SKM-1 treated with dmso at 0.1 percent for 144 hours (cell line): ENCODE measurements at regions not wholly inside any gene's neighbourhood (a gene's known extent, or its start where the extent isn't known, plus 50 kb on each side); places are given as distances from the start of the nearest gene placed in this dataset.

ENCODE experiments used
- DNase-seq: peaks from one replicate; lab custom pipeline; 2025; ENCODE audit not compliant: unreplicated experiment; lab: John Stamatoyannopoulos, UW

GRCh38 chr14:34350903-34351302 is 111.1 kb downstream of the SPTSSA start:
- DNase-seq = no peak

- no peak for DNase-seq
Measured at GRCh38 chr14:34348592-34348991, 113.4 kb downstream of the SPTSSA start.

DNA sequence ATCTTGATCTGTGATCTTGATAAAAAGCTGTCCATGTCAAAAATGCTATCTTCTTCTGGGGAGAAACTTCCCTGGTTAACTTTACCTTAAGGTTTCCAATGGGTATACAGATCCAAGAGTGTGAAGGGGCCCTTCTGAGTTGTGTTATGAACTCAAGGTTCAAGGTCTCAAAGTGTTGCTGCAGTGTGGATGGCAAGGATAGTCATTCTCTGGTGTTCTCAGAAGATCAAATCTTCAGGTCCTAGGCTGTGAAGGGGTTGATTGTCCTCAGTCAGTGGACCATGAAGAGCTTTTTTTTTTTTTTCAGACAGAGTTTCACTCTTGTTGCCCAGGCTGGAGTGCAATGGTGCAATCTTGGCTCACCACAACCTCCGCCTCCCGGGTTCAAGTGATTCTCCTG is 114.4 kb downstream of the SPTSSA start:
- DNase-seq = no peak

GRCh38 chr14:34345718-34346465 is 116.1 kb downstream of the SPTSSA start:
- DNase-seq = no peak

- DNase-seq = no peak
Measured at GRCh38 chr14:34344318-34344717, 117.7 kb downstream of the SPTSSA start.

- no peak for DNase-seq
Measured at GRCh38 chr14:34340025-34340625, 121.9 kb downstream of the SPTSSA start.

- no peak for DNase-seq
Measured at GRCh38 chr14:34338056-34338455, 124.0 kb downstream of the SPTSSA start.

- DNase-seq = no peak
Measured at GRCh38 chr14:34336501-34336900, 125.5 kb downstream of the SPTSSA start.

GRCh38 chr14:34335968-34336367 is 126.1 kb downstream of the SPTSSA start:
- DNase-seq = no peak

DNA sequence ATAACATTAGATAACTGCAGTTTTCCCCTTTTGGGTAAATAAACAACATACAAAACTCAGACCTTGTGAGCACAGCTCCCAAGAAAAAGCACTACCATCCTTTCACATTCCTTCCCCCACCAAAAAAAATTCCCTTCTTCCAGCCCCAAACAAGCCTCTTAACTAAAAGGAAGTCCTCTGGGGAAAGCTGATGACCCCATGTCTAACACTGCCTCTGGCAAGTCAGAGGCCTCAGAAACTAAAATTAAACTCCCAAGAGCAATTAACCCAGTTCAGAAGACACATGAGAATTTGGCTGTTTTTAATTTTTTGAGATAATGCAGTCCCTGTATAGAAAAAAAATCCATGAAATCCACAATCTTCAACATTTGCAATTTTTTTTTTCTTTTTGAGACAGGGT is 127.7 kb downstream of the SPTSSA start:
- no peak for DNase-seq

DNA sequence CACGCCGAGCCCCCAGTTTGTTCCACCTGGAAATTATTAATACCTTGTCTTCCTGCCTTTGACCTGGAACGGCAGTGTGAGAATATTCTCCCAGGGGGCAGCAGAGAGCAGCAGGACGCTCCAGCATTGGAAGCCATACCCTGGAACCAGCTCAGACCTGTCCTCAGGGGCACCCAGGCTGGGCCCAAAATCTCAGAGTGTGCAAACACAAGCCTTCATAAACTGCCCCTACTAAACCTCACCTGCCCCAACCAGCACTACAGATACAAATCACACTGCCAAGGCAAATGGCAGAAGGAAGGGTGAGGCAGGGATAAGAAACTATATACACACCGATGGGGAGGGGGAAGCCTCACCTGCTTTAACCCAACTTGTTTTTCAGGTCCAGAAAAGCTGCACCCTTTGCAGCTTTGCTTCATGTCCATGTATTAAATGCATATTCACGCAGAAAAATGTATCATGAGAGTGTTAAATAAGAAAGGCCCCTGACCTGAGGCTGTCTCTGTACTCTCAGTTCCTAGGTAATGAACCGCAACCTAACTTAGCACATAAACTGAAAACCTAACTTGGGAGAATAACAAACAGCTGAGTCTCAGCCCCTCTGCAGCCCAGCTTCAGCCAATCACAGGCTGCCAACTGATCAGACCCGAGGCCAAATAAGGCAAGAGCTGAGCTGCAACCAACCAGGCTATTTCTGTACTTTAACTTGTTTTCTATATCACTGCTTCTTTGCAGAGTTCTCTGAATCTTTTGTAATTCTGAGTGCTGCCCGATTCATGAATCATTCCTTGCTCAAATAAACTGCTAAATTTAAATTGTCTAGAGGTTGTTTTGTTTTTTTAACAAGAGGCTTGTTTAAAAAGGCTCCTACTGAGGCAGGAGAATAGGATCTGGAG is 130.1 kb downstream of the SPTSSA start:
- no peak for DNase-seq

DNA sequence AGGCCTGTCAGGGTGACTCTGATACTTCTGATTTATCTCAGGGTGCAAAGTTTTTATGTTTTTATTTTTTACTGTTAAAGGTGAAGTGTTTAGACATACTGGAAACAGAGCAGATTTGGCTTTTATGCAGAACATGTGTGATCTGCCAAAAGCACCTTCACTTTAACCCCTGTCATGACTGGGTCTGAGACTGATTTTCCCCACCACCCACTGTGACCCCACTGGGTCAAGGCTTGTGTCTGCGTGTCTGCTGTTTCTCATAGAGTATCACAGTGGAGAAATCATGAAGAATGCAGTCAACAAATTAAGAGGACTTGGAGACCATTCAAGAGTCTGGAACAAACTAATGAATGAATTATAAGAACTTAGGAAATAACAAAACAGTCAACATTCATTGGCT is 131.2 kb downstream of the SPTSSA start:
- no peak for DNase-seq

DNA sequence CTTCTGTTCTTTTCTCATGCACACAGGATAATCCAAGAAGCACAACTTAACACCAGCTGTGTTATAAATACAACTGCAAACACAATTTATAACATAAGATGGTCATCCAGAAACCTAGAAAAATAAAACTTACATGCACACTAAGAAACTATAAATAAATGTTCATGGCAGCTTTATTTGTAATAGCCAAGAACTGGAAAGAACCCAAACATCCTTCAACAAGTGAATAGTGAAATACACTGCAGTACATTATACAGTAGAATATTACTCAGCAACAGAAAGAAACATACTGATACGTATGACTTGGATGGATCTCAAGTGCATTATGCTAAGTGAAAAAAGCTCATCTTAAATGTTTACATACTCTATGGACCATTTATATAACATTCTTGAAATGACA is 132.7 kb downstream of the SPTSSA start:
- no peak for DNase-seq

GRCh38 chr14:34328178-34328577 is 133.9 kb downstream of the SPTSSA start:
- DNase-seq = no peak

DNA sequence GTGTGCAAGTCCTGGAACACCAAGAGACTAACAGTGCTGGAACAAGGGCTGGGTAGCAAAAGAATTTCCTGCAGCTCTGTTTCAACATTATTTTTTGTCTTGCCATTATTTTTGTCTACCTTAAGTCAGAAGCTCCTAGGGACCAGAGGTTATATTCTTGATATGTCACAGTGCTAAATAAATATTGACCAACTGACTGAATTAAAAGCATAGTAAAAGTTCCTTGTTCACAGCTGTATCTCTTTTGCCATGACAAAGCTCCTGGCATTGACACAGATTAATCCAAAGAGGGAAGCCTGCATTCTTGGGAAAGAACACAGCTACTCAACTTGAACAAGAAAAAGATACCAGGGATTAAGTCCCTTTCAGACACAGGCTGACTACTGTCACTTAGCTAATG is 136.5 kb downstream of the SPTSSA start:
- no peak for DNase-seq

DNA sequence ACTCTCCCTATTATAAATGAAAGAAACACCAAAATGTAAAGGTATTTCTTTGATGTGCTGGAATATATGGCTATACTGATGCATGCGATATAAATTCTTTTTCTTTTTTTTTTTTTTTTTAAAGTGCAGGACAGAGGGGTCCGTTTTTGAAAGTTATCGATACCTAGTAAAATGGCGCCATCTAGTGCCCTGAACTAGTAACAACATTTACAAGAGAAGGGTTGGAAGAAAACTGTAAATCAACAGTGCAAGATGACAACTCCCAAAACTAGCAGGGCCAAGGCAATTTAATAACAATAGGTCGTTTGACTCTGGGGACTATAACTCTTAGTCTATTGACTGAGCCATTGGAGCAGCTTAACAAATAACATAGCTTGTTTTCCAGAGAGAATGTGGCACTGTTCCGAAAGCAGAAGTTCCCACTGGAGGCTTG is 137.7 kb downstream of the SPTSSA start:
- DNase-seq = peak; percentile 18

DNA sequence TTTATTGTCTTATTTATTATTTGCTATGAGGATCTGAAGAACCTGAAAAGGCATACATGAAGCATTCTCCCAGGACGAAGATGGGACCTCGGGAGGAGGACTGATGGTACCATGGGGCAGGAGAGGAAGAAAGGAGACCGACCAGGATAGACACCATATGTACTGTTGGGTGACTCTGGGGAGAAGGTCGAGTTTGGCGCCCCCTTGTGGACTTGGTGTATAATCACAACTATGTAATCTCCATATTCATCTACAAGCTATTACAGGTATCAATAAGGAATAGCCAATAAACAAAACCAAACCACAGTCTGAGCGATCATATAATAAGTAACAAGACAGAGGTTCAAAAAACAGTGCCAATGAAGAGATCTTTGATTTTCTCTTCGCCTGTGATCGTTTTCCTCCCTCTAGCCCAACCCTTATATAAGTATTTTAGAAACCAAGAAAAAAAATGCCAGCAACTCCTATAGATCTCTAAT is 139.1 kb downstream of the SPTSSA start:
- DNase-seq = peak; percentile 31

- no peak for DNase-seq
Measured at GRCh38 chr14:34319140-34319539, 142.9 kb downstream of the SPTSSA start.

DNA sequence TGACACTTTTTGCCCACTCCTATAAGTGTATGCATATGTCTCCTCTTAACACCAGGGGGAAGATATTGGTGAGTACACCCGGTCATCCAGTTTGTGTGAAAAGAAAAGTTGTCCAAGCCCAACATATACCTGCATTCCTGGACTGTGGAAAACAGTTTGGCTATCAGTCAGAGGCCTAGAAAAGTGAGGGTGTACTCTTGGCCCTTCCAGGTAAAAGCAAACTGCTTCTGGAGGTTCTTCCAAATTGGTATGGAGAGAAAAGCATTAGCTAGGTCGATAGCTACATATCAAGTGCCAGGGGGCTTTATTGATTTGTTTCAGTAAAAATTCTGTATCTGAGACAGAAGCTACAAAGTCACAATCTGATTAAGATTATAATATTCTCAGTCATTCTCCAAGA is 144.0 kb downstream of the SPTSSA start:
- DNase-seq = no peak

DNA sequence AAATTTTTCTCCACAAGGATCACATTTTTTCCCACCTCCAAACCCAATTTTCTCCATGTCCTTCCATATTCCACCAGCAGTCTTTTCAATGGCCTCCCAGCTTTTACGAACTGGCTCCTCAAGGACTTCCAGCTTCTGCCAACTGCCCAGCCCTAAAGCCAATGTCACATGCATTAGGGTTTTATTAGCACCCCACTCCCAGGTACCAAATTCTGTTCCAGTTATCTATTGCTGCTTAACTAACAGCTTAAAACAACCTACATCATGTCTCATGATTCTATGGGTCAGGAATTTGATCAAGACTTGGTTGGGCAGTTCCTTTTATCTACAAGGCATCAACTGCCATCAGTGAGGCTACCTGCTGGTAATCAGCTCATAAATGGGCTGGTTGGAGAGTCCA is 151.3 kb downstream of the SPTSSA start:
- DNase-seq = no peak

DNA sequence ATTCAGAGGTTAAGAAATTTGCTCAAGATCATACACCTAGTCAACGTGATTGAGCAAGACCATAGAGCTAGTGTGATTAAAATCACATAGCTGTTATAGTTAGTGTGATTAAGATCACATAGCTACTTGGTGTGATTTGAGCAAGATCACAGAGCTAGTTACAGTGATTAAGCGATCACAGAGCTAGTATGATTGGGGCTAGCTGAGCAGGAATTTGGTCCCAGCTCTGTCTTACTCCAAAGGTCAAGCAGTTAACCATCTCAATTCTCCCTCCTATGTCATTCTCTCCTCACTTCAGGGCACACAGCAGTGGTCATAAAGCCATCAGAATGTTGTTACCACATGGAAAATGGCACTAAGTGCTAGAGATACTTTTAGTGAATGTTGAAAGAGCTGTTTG is 158.2 kb downstream of the SPTSSA start:
- no peak for DNase-seq

DNA sequence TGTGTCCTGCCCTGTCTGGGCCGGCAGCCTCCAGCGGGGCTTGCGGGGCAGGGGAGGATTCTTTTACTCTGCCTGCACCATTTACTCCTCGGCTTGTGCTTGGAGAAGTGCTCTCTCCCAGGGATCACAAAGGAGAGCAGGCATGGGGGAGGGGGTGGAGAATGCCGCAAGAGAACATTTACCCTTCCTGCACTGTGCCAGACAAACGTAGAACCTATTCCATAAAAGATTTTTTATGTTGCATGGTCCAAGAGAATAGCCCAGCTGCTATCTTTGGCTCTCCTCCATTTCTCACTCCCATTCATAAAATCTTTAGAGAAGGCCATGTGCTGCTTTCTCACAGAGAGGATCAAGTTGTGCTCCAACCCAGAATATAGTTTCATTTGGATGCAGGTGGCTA is 159.4 kb downstream of the SPTSSA start:
- no peak for DNase-seq
